Smooth muscle cell (in vitro differentiated cells): ENCODE measurements at regions not wholly inside any gene's neighbourhood (a gene's known extent, or its start where the extent isn't known, plus 50 kb on each side); places are given as distances from the start of the nearest gene placed in this dataset.
"Not testable (repeated sequence)": the region's sequence is repeated elsewhere in the genome, so short reads cannot be mapped to it uniquely, and the experiment has no call there.

Source experiments
- DNase-seq: peaks from one replicate; lab custom pipeline; 2025; ENCODE audit not compliant: unreplicated experiment; lab: John Stamatoyannopoulos, UW
- H2AFZ ChIP-seq: fragments of 200-600 bp; sonication (generic); 2 replicates; pipeline ENCODE4 v1.6.0; 2016; ENCODE audit warnings: antibody characterized with exemption, low read depth, mild to moderate bottlenecking
- H3F3A ChIP-seq: fragments of 200-600 bp; sonication (generic); 2 replicates; pipeline ENCODE4 v1.6.0; 2017; ENCODE audit warnings: antibody characterized with exemption, low read depth
- H3K27ac ChIP-seq: fragments of 200-600 bp; sonication (generic); 2 replicates; pipeline ENCODE4 v1.5.1; 2016; ENCODE audit warnings: low read depth, mild to moderate bottlenecking
- H3K27me3 ChIP-seq: fragments of 200-600 bp; sonication (generic); 2 replicates; pipeline ENCODE4 v1.6.1; 2016; ENCODE audit warnings: low read depth, mild to moderate bottlenecking
- H3K36me3 ChIP-seq: fragments of 200-600 bp; sonication (generic); 2 replicates; pipeline ENCODE4 v1.5.1; 2016; ENCODE audit warnings: low read depth
- H3K4me1 ChIP-seq: fragments of 200-600 bp; sonication (generic); 2 replicates; pipeline ENCODE4 v1.5.1; 2016; ENCODE audit warnings: low read depth
- H3K4me2 ChIP-seq: fragments of 200-600 bp; sonication (generic); 2 replicates; pipeline ENCODE4 v1.6.0; 2016; ENCODE audit warnings: mild to moderate bottlenecking
- H3K4me3 ChIP-seq: fragments of 200-600 bp; sonication (generic); 2 replicates; pipeline ENCODE4 v1.5.1; 2016; ENCODE audit warnings: mild to moderate bottlenecking
- H3K79me2 ChIP-seq: fragments of 200-600 bp; sonication (generic); 2 replicates; pipeline ENCODE4 v1.6.0; 2016; ENCODE audit warnings: low read depth, mild to moderate bottlenecking
- H3K9ac ChIP-seq: fragments of 200-600 bp; sonication (generic); 2 replicates; pipeline ENCODE4 v1.6.0; 2016; ENCODE audit warnings: low read depth
- H3K9me3 ChIP-seq: fragments of 200-600 bp; sonication (generic); replicated peaks from 2 replicates; pipeline ENCODE4 v1.5.1; 2016; ENCODE audit warnings: low read depth
- H4K20me1 ChIP-seq: fragments of 200-600 bp; sonication (generic); 2 replicates; pipeline ENCODE4 v1.6.0; 2016; ENCODE audit warnings: low read depth
- WGBS: methylation state at CpG from one replicate; pipeline ENCODE4 v1.1.7; 2016; ENCODE audit warnings: low lambda C conversion rate; 5-methylcytosine and 5-hydroxymethylcytosine counted together
- TF ChIP-seq, protein P1 (sequence below): fragments of 200-600 bp; sonication (generic); IDR thresholded peaks from 2 replicates; pipeline ENCODE4 v1.5.1; 2017; ENCODE audit warnings: borderline replicate concordance, mild to moderate bottlenecking, antibody characterized with exemption; ENCODE audit not compliant: insufficient read depth, poor library complexity, severe bottlenecking

DNA sequence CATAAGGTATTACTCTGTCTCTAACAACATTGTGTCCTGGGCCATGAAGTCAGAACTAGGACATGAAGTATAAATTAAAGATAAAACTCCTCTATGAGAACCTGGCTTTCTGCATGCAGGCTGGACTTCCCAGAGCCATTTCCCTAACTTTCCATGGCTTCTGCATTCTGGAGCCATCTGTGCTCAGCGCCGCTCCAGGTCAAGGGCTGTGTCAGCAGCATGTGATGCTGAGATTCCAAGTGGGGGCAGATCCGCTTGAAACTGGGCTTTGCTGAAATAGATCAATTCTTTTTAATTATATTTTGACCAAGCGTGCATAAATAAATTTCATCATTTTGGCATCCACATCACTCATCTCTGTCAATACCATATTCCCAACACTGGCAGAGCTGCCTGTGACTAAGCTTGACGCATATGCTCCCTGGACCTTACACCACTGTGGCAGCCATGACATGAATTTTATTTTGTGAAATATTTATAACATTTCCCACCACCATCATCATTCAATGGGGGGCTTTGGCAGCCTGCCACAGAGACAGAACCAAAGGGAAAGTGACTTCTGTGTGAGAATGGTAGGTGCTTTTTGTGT is 110.4 kb upstream of the KCNK1 start:
- 97% methylated on average over 5 of the region's 5 CpGs for WGBS
- no peaks in the 10 kb centered on the region for H3K79me2 ChIP-seq
- no peak overlapping the region for H2AFZ ChIP-seq
- H4K20me1 ChIP-seq, result no peaks in the 10 kb centered on the region
- TF ChIP-seq, protein P1, sequence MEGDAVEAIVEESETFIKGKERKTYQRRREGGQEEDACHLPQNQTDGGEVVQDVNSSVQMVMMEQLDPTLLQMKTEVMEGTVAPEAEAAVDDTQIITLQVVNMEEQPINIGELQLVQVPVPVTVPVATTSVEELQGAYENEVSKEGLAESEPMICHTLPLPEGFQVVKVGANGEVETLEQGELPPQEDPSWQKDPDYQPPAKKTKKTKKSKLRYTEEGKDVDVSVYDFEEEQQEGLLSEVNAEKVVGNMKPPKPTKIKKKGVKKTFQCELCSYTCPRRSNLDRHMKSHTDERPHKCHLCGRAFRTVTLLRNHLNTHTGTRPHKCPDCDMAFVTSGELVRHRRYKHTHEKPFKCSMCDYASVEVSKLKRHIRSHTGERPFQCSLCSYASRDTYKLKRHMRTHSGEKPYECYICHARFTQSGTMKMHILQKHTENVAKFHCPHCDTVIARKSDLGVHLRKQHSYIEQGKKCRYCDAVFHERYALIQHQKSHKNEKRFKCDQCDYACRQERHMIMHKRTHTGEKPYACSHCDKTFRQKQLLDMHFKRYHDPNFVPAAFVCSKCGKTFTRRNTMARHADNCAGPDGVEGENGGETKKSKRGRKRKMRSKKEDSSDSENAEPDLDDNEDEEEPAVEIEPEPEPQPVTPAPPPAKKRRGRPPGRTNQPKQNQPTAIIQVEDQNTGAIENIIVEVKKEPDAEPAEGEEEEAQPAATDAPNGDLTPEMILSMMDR, result no peak
- H3K9me3 ChIP-seq, result no peaks in the 10 kb centered on the region
- no peak overlapping the region for H3K4me2 ChIP-seq
- H3F3A ChIP-seq, result no peaks in the 10 kb centered on the region
- no peaks in the 10 kb centered on the region for H3K27me3 ChIP-seq
- H3K27ac ChIP-seq, result no peak overlapping the region
- no peak overlapping the region for H3K4me3 ChIP-seq
- no peak overlapping the region for H3K9ac ChIP-seq
- DNase-seq, result no peak
- H3K4me1 ChIP-seq, result no peaks in the 10 kb centered on the region
- no peaks in the 10 kb centered on the region for H3K36me3 ChIP-seq

DNA sequence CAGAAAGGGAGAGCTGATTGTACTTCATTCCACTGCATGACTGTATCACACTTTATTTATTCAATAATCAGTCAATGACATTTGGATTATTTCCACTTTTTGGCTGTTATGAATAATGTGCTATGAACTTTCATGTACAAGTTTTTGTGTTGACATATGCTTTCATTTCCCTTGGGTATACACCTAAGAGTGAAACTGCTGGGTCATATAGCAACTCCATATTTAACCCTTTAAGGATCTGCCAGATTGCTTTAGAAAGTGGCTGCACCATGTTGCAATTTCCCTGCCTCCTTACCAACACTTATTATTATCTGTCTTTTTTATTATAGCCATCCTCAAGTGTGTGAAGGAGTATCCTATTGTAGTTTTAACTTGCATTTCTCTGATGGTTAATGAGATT is 108.8 kb upstream of the KCNK1 start:
- H3K9ac ChIP-seq, result no peak overlapping the region
- H3K4me2 ChIP-seq, result no peak overlapping the region
- TF ChIP-seq, protein P1, result no peak
- DNase-seq, result no peak
- H3K27ac ChIP-seq, result no peak overlapping the region
- H3K4me1 ChIP-seq, result no peaks in the 10 kb centered on the region
- no peaks in the 10 kb centered on the region for H3K36me3 ChIP-seq
- H3K4me3 ChIP-seq, result no peak overlapping the region
- H4K20me1 ChIP-seq, result no peaks in the 10 kb centered on the region
- no peaks in the 10 kb centered on the region for H3K79me2 ChIP-seq
- H2AFZ ChIP-seq, result no peak overlapping the region
- no peaks in the 10 kb centered on the region for H3K9me3 ChIP-seq
- no peaks in the 10 kb centered on the region for H3F3A ChIP-seq
- H3K27me3 ChIP-seq, result no peaks in the 10 kb centered on the region

DNA sequence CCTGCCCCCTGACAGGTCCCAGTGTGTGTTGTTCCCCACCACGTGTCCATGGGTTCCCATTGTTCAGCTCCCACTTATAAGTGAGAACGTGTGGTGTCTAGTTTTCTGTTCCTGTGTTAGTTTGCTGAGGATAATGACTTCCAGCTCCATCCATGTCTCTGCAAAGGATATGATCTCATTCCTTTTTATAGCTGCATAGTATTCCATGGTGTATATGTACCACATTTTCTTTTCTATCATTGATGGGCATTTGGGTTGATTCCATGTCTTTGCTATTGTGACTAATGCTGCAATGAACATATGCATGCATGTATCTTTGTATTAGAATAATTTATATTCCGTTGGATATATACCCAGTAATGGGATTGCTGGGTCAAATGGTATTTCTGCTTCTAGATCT is 108.0 kb upstream of the KCNK1 start:
- 93% methylated on average over 3 of the region's 3 CpGs for WGBS
- not testable (repeated sequence) for H3K9me3 ChIP-seq, H3K4me3 ChIP-seq, H3K9ac ChIP-seq, DNase-seq, H3K27me3 ChIP-seq, H3K79me2 ChIP-seq, H2AFZ ChIP-seq, H3K4me1 ChIP-seq, H3K27ac ChIP-seq, H3K4me2 ChIP-seq, H3K36me3 ChIP-seq, H4K20me1 ChIP-seq, H3F3A ChIP-seq

DNA sequence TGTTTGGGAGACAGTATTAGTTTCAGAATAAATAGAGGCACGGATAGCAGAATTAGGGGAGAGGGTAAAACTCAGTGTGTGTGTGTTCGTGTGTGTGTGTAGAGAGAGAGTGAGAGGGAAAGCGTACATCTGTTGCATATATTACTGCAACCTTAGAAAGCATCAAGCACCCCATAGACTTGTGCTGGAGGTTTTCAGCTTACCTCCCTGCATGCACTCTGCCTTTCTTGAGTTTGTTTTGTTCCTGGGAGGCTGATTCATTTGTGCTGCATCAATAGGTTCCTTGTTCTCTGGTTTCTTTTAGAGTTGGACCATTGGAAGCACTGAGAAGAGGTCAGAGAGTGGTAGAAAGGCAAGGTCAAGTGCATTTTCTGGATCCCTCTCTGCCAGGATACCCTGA is 104.4 kb upstream of the KCNK1 start:
- H3K9me3 ChIP-seq, result no peaks in the 10 kb centered on the region
- no peak overlapping the region for H2AFZ ChIP-seq
- no peaks in the 10 kb centered on the region for H4K20me1 ChIP-seq
- WGBS, result 82% methylated on average over 3 of the region's 3 CpGs
- no peak overlapping the region for H3K27ac ChIP-seq
- TF ChIP-seq, protein P1, result no peak
- H3F3A ChIP-seq, result no peaks in the 10 kb centered on the region
- no peak for DNase-seq
- no peak overlapping the region for H3K9ac ChIP-seq
- H3K36me3 ChIP-seq, result no peaks in the 10 kb centered on the region
- H3K4me2 ChIP-seq, result no peak overlapping the region
- H3K27me3 ChIP-seq, result no peaks in the 10 kb centered on the region
- H3K4me1 ChIP-seq, result no peaks in the 10 kb centered on the region
- no peaks in the 10 kb centered on the region for H3K79me2 ChIP-seq
- H3K4me3 ChIP-seq, result no peak overlapping the region
